PFSK-1 (cell line): ENCODE measurements at regions not wholly inside any gene's neighbourhood (a gene's known extent, or its start where the extent isn't known, plus 50 kb on each side); places are given as distances from the start of the nearest gene placed in this dataset.

Experiments used
- POLR2AphosphoS5 ChIP-seq: IDR thresholded peaks from 2 replicates; pipeline ENCODE4 v1.6.1; 2012; ENCODE audit warnings: low read depth, mild to moderate bottlenecking, control low read depth, low read length, moderate library complexity
- REST ChIP-seq, 2 experiments: IDR thresholded peaks; 2 replicates each; pipeline versions ENCODE4 v1.6.1 to v1.8.0; 2011 to 2012; ENCODE audit warnings: low read depth in 2 of 2, low read length in 2 of 2, control low read depth in 1 of 2, inconsistent platforms in 1 of 2, mild to moderate bottlenecking in 1 of 2, moderate library complexity in 1 of 2; ENCODE audit not compliant: insufficient read depth in 1 of 2

DNA sequence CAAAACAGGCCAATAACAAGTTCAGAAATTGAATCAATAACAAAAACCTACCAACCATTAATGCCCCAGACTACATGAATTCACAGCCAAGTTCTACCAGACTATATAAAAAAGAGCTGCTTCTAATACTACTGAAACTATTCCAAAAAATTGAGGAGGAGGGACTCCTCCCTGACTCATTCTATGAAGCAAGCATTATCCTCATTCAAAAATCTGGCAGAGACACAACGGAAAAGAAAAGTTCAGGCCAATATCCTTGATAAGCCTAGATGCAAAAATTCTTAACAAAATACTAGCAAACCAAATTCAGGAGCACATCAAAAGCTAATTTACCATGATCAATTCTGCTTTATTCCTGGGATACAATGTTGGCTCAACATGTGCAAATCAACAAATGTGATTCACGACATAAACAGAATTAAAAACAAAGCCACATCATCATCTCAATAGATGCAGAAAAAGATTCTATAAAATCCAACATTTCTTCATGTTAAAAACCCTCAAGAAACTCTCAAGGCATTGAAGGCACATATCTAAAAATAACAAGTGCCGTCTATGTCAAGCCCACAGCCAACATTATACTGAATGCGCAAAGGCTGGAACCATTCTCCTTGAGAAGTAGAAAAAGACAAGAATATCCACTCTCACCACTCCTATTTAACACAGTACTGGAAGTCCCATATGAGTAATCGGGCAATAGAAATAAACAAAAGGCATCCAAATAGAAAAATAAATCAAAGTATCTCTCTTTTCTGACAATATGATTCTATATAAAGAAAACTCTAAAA is 573.6 kb upstream of the GRM7 start:
- TF ChIP-seq REST (IDR thresholded peaks at IDR 0.05; ENCODE audit: insufficient read depth in 1 of 2, low read depth in 2 of 2, low read length in 2 of 2) (no peak), POLR2AphosphoS5 (no peak)
